ENCODE measurements at regions not wholly inside any gene's neighbourhood (a gene's known extent, or its start where the extent isn't known, plus 50 kb on each side); places are given as distances from the start of the nearest gene placed in this dataset.

DNA sequence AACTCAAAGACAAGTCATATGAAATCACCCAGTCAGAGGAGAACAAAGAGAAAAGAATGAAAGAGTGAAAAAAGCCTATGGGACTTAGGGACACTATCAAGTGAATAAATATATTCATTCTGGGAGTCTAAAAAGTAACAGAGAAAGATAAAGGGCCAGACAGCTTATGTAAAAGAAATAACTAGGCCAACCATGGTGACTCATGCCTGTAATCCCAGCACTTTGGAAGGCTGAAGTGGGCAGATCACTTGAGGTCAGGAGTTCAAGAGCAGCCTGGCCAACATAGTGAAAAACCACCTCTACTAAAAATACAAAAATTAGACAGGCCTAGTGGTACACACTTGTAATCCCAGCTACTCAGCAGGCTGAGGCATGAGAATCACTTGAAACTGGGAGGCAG lies 154.7 kb upstream of the TMEM106B start:
- Histone ChIP-seq H4K91ac (ENCODE audit: insufficient read depth, low read depth, low read length) (no peak overlapping the region), H2BK15ac (ENCODE audit: low read depth, low read length) (no peak overlapping the region), H3K14ac (replicated peaks; ENCODE audit: low read depth, low read length) (no peak overlapping the region), H3K9ac (ENCODE audit: low read depth, low read length) (no peak overlapping the region), H3K36me3 (ENCODE audit: control insufficient read depth, insufficient read depth, low read length) (no peaks in the 10 kb centered on the region), H3K23ac (ENCODE audit: low read depth, low read length) (no peak overlapping the region), H2BK20ac (ENCODE audit: low read depth, low read length) (no peak overlapping the region), H3K4me1 (ENCODE audit: control insufficient read depth, insufficient read depth, low read length) (peaks cover 5% of the 10 kb centered on the region), H3K4me3 (ENCODE audit: insufficient read depth, low read depth, low read length) (no peak overlapping the region), H2AK5ac (ENCODE audit: low read depth, low read length) (no peak overlapping the region), H3K9me3 (ENCODE audit: control insufficient read depth, insufficient read depth, low read length) (peaks cover 12% of the 10 kb centered on the region), H2BK5ac (ENCODE audit: low read depth, low read length, poor library complexity, severe bottlenecking) (no peak overlapping the region), H2BK120ac (ENCODE audit: low read depth, low read length) (no peak overlapping the region), H3K4me2 (ENCODE audit: low read depth, low read length) (no peak overlapping the region), H3K79me1 (ENCODE audit: low read depth in 1 of 2, low read length in 2 of 2) (no peaks in the 10 kb centered on the region), H4K5ac (ENCODE audit: low read depth, low read length) (no peak overlapping the region), H4K20me1 (ENCODE audit: insufficient read depth, low read length) (no peaks in the 10 kb centered on the region), H3K18ac (ENCODE audit: low read depth, low read length) (no peak overlapping the region), H3K9me1 (ENCODE audit: insufficient read depth, low read length) (no peaks in the 10 kb centered on the region; the same call in 1 of the 2 replicates), H3K56ac (ENCODE audit: extremely low read depth, insufficient read depth, low read length) (no peak overlapping the region), H3K27ac (ENCODE audit: insufficient read depth, low read length) (no peak overlapping the region), H3K27me3 (ENCODE audit: control insufficient read depth, insufficient read depth, low read length) (no peaks in the 10 kb centered on the region), H2AFZ (replicated peaks; ENCODE audit: low read length, poor library complexity) (no peak overlapping the region), H3K4ac (ENCODE audit: low read depth, low read length) (no peak overlapping the region), H4K8ac (ENCODE audit: low read depth in 2 of 2, low read length in 2 of 2) (no peak overlapping the region), H2AK9ac (replicated peaks; ENCODE audit: low read depth, low read length, poor library complexity) (no peak overlapping the region)
- TF ChIP-seq MXI1 (IDR thresholded peaks at IDR 0.05; ENCODE audit: borderline replicate concordance, low read depth, low read length), result no peak
- no peak for TF ChIP-seq CEBPB (IDR thresholded peaks at IDR 0.05; ENCODE audit: low read depth, low read length)
- no peak for TF ChIP-seq FOS (IDR thresholded peaks at IDR 0.05; ENCODE audit: low read depth, low read length)
- no peak for TF ChIP-seq MAZ (IDR thresholded peaks at IDR 0.05; ENCODE audit: borderline replicate concordance, low read depth, low read length)
- TF ChIP-seq RFX5 (IDR thresholded peaks at IDR 0.05; ENCODE audit: low read depth, low read length), result no peak
- no peak for TF ChIP-seq MAFK (IDR thresholded peaks at IDR 0.05; ENCODE audit: low read depth, low read length)
- TF ChIP-seq, protein P1, sequence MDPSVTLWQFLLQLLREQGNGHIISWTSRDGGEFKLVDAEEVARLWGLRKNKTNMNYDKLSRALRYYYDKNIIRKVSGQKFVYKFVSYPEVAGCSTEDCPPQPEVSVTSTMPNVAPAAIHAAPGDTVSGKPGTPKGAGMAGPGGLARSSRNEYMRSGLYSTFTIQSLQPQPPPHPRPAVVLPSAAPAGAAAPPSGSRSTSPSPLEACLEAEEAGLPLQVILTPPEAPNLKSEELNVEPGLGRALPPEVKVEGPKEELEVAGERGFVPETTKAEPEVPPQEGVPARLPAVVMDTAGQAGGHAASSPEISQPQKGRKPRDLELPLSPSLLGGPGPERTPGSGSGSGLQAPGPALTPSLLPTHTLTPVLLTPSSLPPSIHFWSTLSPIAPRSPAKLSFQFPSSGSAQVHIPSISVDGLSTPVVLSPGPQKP (IDR thresholded peaks at IDR 0.05; ENCODE audit: borderline replicate concordance, low read depth, low read length), result no peak
- dilution Hi-C loops (cut with HindIII; ENCODE audit: low sequenced_read_pairs, unreplicated experiment), result no loop called here
- no TSS peak for BruUV-seq (replicated peaks)
- intact Hi-C loops (cut with micrococcal nuclease), result no loop called here
- DNase-seq (peak; percentile 20), ATAC-seq (ENCODE audit: low read depth) (no peak)
- ChIA-PET POLR2A (ENCODE audit: unreplicated experiment) (no interaction called here), CTCF (no interaction called here)
- in situ Hi-C loops (cut with MboI; ENCODE audit: low sequenced_read_pairs), result loop anchor here (25.0 kb wide), 2 partner anchors 431 to 619 kb away; no protein-coding TSS in a partner anchor
